ENCODE measurements at regions not wholly inside any gene's neighbourhood (a gene's known extent, or its start where the extent isn't known, plus 50 kb on each side); places are given as distances from the start of the nearest gene placed in this dataset.

DNA sequence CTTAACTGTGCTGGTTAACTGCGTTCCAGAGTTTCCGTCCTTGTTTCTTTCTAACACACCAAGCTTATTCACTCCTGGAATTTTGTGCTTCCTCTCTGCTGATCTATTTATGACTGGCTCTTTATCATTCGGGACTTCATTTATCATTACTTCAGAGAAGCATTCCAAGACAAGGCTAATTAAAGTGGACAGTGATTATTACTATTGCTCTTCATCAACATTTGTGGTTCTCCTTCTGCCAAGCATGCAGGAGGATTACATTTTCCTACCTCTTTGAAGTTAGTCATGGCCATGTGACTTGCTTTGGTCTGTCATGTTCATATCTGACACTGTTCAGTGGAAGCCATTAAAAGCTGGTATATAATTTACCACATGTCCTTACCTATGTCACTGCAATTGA is 172.4 kb upstream of the AGR3 start:
- DNase-seq: no peak

DNA sequence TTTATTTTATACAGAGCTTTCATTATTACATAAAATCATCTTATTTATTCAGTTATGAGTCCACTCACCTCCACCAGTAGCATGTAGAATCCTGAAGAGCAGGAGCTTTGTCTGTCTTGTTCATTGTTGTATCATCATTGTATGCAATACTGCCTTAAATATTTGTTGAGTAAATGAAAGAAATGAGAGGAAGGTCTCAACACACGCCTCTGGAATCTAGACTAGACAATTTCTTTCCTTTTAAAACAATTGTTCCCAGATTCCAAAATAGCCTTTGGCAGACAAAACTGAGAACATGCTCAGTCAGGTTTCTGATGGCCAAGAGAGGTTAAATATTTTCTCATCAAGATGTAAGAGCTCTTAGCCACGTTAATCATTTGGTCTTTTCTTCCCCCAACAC is 173.1 kb upstream of the AGR3 start:
- DNase-seq: no peak

DNA sequence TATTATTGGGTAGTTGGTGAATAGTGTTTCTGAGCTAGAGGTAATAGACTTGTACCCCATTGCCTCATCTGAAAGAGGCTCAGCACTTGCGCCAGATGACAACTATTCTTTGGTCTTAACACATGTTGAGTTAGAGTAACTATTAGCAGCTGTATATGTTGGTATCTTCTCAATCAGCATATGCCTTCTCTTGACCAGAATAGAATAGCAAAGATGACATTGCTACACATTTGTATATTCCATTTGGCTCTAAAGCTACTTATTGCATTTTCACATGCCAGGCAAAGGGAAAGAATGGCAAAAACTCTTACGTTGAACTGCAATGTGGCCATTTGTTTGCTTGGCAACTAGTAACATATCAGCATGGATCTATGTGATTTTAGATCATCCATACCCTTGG is 173.8 kb upstream of the AGR3 start:
- no peak for DNase-seq

DNA sequence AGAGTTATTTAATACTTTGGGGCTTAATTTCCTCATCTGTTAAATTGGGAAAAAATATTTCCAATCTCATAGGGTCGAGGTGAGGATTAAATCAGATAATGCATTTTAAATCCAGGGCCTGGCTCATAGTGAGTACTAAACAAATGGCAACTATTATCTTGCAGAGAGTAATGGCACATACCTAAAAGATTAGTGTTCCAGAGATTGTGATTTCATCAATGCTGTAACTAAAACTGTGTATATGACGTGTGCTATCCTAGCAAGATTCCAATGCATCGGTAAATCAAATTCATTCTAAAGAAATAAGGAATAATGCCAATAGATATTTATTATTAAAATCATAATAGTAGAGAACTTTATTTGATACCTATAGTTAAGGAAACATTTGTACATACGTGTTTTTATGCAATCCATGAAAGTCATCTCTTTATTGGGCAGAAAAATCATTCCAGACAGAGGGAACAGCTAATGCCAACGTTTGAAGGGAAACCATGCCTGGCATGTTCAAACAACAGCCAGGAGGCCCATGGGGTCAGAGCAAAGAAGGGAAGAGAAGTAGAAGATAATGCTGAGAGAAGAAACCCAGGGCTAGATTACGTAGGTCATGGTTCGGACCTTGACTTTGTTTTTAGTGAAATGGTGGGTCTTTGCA is 174.8 kb upstream of the AGR3 start:
- no peak for DNase-seq

DNA sequence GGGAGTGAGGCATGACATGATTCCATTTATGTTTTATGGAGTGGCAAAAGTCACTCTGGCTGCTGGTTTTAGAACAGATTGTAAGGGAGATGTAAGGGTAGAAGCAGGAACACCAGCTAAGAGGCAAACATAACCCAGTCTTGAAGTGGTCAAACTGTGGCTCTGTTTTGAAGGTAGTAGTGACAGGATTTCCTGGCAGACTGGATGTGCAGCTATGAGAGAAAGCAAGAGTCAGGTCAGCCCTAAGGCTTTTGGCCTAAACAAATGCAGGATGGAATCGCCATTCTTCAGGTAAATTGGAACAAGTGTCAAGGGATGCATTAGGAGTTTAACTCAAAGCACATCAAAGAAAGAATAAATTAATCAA is 175.3 kb upstream of the AGR3 start:
- DNase-seq: no peak

DNA sequence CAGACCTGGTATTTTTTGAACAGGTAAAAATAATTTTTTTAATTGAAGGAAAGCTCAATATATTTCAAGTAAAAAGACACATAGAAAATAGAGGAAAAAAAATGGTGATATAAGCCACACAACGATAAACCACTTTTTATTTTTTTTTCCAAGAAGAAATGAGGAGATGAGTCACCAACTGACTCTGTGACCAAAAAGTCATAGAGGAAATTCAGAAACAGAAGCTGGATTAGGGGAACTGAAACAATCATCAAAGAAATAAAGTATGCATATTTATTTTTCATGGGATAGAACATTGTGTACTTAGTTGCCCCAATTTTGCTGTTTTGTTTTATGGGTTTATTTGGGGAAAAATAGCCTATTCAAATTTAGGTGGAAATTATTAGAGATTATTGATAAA is 176.8 kb upstream of the AGR3 start:
- DNase-seq: peak; percentile 12

DNA sequence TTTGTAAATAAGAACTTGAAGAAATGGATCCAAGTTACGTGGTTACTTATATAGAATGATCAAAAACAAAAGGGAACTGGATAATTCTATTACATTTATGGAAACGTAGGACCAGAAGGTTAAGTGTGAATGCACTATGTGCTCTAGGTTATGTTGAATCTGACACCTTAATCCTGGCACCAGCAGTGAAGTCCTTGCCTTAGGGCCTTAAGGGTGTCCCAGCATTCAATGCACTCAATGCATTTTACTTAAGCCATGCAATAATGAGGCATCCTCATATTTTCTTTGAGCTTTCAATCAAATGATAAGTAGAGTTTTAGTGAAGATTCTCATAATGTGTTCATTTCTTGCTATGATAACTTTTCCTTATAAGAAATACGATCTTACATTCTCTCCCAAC is 178.3 kb upstream of the AGR3 start:
- no peak for DNase-seq

DNA sequence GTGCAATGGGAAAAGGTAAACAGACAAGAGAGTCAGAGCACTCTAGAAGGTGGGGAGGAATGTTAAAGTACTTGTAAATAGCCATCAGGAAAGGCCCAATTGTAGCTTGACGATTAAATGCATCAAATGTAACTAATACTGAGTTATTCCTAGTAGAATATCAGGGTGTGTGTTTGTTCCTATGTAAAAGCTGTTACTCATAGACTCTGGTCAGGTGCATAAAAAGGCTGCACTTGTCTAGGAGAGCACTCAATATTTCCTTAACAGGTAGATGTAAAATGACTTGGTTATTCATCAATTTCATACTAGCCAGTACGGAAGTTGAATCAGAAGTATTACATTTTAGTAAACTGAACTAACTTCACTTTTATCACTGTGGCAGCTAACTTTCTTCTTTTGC is 179.7 kb upstream of the AGR3 start:
- no peak for DNase-seq

DNA sequence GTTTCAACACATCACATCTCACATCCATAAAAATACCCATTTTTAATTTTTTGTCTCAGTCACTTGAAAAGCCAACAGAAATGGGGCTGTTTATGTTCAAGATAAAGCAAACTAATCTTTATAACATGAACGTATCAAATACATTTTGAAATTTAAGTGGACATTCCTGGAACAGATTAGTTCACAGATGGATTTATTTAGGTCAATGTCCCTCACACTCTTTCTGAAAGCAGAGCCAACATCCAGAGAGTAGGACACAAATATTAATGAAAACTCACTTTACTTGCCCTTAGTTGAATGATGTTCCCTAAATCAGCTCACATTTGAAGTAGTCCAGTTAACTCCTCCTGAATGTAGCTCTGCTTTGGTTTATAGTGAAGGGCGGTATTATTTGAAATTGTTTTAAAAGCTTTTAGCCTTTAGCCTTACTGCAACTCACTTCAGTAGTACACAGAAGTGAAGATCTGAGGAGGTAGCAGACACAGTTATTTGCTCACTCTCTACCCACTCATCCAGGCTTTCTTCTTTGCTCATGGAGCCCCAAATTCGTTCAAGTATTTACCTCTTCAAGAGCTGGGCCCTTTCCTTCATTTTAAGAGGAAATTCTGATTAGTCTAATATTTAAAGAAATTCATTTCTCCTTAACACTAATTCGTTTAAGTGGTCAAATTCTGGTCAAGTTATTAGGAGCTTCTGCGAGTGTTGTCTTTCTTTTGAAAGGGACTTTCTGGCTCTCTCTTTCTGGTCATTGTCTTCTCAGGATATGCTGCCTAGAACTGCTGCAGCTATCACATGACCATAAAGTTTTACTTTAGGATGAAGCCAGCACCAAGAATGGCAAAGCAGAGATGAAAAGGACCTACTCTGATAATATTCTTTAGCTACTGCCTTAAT is 180.6 kb upstream of the AGR3 start:
- DNase-seq: no peak

DNA sequence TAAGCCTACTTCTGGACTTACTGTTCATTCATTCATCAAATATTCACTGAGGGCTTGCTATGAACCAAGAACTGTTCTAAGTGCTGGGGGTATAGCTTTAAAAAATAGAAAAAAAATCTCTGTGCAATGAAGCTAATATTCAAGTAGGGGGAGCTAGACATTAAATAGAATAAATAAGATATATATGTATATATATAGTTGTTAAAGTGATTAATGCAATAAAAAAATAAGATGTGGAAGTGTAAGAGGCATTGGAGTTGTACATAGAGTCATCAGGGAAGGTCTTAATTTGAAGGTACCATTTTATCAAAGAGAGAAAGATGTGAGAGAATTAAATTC is 181.2 kb upstream of the AGR3 start:
- DNase-seq: peak; percentile 20

DNA sequence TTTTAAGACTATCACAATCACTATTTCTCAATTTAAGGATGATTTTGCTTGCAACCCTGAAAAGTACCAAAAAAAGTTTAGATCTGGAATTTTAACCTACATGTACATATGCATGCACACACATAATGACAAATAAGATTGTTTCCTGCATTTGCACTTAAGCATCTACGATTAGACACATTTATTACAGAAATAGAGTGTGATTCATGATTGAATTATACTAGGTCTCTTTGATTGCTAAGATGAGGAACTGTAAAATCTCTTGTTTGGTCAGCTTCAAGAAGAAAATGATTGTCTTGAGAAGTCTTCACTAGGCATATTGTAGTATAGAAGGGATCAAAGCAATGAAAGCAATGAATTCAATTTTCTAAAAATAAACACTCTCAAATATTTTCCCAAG is 185.9 kb upstream of the AGR3 start:
- DNase-seq: no peak

DNA sequence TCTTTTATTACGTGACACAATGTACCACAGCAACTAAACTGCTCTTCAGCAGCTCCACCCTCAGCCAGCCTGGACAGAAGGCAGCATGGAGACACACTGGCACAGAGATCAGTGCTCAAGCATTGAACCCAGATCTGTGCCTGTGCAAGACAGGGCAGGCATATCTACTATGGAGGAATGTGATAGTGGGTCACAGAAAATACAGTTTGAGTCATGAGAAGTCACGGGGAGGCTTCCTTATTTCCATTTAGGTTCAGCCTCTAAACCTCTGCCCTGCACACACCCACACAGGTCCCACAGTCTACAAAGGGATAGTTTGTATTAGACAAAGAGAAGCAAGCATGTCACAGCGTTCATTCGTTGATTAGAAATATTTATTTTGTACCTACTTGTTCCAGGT is 187.4 kb upstream of the AGR3 start:
- DNase-seq: no peak

DNA sequence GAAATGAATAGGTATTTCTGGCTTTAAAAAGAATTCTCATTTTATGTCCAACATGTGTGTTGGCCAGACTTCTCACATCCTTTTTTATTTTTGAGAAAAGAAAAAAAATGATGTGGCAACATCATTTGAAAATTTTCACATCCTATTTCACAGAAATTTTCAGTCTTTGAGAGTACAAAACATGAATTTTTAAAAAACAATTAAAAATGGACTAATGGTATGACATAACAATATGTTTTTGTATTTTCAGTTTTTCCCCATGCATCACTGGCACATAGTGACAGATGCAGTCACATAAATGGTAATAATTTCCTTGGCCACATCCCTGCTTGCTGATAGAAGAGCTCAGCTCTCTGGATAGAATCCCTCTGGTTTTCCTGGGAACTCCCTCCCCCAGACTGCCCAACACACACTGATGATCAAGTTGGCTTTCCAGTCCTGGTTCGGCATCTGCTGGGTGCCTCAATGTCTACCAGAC is 188.5 kb upstream of the AGR3 start:
- DNase-seq: no peak

DNA sequence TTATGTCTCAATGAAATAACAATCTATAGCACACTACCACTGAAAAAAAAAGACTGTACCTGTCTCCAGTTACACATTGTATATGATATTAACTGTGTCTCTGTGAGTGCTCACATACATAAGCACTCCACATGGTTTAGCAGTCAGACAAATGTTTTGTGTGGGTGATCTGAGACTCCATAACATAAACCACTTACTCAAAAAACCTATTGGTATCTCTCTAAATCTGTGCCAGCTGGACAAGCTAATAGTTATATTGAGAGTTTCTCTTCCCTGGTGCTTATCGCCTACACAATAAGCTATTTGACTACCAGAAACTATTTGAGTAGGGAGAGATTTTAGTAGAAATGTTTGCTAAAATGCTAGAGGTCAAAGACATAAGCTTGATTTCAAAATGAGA is 190.1 kb upstream of the AGR3 start:
- no peak for DNase-seq

DNA sequence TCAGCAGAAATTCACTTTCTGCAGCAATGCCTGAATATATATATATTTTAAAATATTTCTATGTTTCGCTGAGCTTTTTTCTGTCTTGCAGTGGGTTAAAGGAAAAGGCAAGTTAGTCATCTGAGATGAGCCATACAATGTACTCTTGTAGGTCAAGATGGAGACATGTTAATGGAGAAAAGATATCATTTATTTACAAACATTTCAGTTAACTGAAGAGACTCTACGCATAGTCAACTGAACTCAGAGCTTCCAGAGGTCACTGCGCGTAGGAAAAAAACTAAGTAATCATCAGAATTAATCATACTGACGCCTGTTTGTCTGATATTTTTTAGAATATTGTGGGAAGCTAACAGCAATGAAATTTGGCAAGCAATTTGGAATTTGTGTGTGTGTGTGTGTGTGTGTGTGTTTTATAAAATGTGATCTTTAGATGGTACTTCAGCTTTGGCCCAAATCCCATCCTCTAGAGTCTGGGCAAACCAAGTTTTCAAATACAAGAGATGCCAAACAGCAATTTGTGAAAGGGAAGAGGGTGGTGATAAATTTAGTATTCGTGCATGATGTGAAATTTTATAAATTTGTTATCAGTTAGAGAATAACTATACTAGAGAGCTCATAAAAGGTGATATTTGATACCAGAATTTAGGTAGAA is 193.9 kb upstream of the AGR3 start:
- DNase-seq: no peak

DNA sequence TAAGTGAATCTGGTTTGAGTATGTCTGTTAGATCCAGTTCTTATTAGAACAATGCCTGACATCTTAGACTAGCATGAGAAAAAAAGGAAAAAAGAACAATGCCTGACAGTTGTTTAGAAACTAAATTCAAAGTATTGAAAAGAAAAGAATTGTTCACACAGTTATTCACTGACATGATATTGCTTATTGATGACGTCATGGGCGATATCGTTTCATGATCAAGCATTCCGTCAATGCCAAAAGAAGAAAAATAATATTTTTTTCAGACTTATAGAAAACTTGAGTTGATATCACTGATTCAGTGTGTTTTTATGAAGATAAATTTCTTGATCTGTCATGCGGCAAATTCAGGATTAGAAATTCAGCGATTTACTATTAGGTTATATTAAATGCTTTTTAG is 196.5 kb upstream of the AGR3 start:
- no peak for DNase-seq

DNA sequence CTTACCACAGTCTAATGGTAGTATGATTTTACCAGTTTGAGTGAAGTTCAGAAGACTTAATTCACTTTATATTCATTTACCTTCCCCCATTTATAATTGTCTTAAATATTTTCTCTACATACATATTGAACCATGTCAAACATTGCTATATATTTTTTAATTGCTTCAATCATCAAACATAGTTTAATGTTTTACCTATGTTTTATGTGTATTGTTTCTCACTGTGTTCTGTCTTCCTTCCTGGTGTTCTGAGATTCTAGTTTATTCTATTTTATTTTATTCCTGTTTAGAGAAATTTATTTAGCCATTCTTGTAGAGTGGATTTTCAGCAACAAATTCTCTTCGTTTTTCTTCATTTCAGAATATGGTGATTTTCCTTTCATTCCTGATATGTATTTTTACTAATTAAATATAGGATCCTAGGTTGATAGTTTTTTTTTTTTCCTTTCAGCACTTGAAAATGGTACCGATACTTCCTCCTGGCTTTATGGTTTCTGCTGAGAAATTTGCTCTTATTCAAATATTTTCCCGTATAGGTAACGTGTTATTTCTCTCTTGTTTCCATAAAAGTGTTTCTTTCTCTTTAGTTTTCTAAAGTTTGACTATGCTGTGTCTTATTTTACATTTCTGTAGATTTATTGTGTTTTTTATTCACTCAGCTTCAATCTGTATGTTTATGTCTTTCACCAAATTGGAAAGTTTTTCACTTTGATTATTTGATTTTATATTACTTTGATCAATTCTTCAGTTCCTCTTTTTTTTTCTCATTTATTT is 201.8 kb upstream of the AGR3 start:
- DNase-seq: no peak

DNA sequence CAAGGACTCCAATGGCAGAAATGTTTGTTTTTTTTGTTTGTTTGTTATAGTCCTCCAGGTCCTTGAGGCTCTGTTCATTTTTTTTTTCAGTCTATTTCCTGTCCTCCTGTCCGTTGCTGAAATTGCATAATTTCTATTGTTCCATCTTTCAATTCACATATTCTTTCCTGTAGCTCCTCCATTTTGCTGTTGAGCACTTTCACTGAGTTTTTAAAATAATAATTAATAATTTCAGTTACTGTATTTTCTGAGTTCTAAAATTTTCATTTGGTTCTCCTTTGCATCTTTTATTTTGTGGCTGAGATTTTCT is 202.3 kb upstream of the AGR3 start:
- no peak for DNase-seq

DNA sequence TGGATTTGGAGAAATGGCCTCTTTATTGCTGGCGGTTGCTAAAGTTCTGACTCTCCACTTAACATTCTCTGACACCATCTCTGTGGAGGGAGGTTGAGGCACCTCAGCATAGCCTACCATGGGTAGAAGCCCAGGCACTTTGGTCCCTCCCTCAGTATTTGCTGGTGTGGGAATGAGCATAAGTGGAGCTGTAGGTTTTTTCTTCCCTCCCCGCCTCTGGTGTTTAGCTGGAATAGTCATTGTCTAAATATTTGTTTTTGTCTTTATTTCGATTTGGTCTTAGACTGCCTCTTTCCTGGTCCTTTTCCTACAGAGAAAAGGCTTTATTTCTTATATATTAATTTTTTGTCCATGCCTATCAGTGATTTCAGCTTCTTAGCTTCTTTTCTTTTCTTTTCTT is 203.4 kb upstream of the AGR3 start:
- DNase-seq: no peak

DNA sequence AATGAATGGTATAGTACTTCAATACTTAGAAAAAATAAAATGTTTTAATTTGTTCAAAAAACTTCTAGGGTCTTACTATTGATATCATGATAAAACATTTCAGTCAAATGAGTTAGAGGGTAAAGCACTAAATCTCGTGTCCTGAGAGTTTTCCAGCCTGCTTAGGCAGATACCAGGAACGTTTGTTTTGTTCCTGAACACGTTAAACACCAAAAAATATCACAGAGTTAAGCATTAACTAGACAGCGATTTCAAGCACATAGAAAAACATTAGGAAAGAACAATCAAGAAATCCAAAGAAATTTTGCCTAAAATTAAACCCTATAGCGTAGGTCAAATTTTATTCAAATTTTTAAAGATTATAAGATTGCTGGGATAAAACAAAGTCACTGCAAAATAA is 204.6 kb upstream of the AGR3 start:
- no peak for DNase-seq

DNA sequence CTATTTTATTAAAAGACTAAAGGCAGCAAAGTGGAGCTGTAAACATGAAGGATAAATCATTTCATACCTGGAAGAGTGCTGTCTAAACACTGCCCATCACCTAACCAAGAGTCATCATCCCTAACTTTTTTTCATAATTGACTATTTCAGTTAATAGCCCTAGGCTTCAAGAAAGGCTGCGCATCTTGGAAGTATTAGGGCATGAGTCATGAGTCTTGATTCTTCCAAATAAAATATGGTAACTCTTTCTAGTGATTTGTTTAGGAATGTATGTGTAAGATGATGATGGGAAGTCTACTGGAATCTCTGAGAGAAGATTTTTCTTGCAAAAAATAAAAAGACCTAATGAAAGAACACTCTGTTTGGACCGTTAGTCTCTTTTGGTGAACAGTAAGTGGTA is 207.7 kb upstream of the AHR start:
- DNase-seq: no peak

DNA sequence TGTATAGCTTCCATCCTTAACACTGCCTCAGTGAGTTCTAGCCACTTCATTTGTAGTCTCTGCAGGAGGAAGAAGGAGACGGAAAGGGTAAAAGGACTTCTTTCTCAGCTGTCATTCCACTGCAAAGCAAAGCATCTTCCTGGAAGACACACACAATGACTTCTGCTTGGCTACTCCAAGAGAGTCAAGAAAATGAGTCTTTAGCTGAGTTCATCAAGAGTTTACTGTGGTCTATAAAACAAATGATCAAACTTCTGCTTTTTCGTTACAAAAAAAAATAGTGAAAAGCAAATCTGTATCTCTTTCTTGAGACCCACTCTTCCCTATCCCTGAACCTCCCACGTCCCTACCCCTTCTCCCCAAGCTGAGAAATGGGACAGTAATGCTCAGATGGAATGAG is 205.0 kb upstream of the AHR start:
- no peak for DNase-seq

DNA sequence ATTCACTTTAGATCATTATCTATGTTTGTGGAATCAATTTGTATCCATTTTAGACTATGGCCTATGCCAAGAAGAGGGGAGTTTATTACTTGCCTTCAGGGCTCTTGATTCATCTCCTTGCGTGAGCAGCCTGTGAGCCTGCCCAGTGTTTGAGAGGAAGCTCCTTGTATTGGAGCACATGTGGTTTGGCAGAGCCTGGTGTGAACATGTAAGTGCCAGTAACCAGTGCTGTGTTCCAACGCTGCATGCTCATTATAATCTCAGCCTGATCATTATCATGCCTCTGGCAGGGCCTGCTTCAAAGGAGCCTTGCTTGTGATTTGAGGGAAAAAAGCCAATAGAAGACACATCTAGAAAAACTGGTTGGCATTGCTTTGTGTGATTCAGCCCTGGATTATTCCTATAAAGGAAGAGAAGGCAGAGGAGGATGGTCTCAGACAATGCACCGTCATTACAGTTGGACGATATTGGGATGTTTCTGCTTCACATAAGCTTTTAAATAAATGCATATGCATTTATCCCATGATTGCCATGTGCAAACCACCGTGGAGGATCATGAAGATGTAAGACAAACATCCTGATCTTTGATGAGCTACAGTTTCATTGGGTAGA is 203.4 kb upstream of the AHR start:
- DNase-seq: no peak

All from CD4-positive, alpha-beta T cell treated with Interleukin-4 for 4 hours (primary cell).